SK-N-SH (cell line): ENCODE measurements at regions not wholly inside any gene's neighbourhood (a gene's known extent, or its start where the extent isn't known, plus 50 kb on each side); places are given as distances from the start of the nearest gene placed in this dataset.

Experiments used
- CTCF ChIP-seq: fragments of 200-600 bp; sonication (generic); IDR thresholded peaks from 2 replicates; pipeline ENCODE4 v1.6.1; 2017; ENCODE audit warnings: antibody characterized with exemption, mild to moderate bottlenecking, moderate library complexity
- EP300 ChIP-seq, 2 experiments: IDR thresholded peaks; 2 replicates each; pipeline versions ENCODE4 v1.4.0 to v1.6.1; 2012; ENCODE audit warnings: borderline replicate concordance in 1 of 2, low read depth in 1 of 2, low read length in 1 of 2
- EZH2phosphoT487 ChIP-seq: fragments of 200-600 bp; sonication (generic); IDR thresholded peaks from 2 replicates; pipeline ENCODE4 v1.6.1; 2017; ENCODE audit warnings: low read depth, mixed run types, mild to moderate bottlenecking, antibody characterized with exemption, moderate library complexity, borderline replicate concordance
- FOXM1 ChIP-seq: IDR thresholded peaks from 2 replicates; pipeline ENCODE4 v1.4.0; 2012; ENCODE audit warnings: low read depth, mild to moderate bottlenecking
- GABPA ChIP-seq: IDR thresholded peaks from 2 replicates; pipeline ENCODE4 v1.4.0; 2012; ENCODE audit warnings: low read depth, mild to moderate bottlenecking
- JUND ChIP-seq: IDR thresholded peaks from 2 replicates; pipeline ENCODE4 v1.4.0; 2012
- MAX ChIP-seq: IDR thresholded peaks from 2 replicates; pipeline ENCODE4 v1.4.0; 2012; ENCODE audit warnings: low read depth
- MXI1 ChIP-seq: IDR thresholded peaks from 2 replicates; pipeline ENCODE4 v1.6.1; 2012; ENCODE audit warnings: mild to moderate bottlenecking, low read depth, low read length, improper control_type of control experiment
- POLR2AphosphoS5 ChIP-seq: IDR thresholded peaks from 2 replicates; pipeline ENCODE4 v1.6.1; 2012; ENCODE audit warnings: low read depth, low read length
- RXRA ChIP-seq: IDR thresholded peaks from 2 replicates; pipeline ENCODE4 v1.4.0; 2012; ENCODE audit warnings: low read depth, mild to moderate bottlenecking, borderline replicate concordance
- SMC3 ChIP-seq: IDR thresholded peaks from 2 replicates; pipeline ENCODE4 v1.6.1; 2012; ENCODE audit warnings: low read depth, low read length, improper control_type of control experiment
- TAF1 ChIP-seq: IDR thresholded peaks from 2 replicates; pipeline ENCODE4 v1.6.1; 2012; ENCODE audit warnings: low read depth, mild to moderate bottlenecking, low read length, moderate library complexity, borderline replicate concordance
- ZBTB33 ChIP-seq: IDR thresholded peaks from 2 replicates; pipeline ENCODE4 v1.4.0; 2012; ENCODE audit warnings: low read depth, borderline replicate concordance

- TF ChIP-seq TAF1 (no peak), CTCF (no peak), EP300 (IDR thresholded peaks at IDR 0.05; ENCODE audit: borderline replicate concordance in 1 of 2, low read depth in 1 of 2, low read length in 1 of 2) (no peak), POLR2AphosphoS5 (no peak), MAX (no peak), ZBTB33 (no peak), FOXM1 (no peak), GABPA (no peak), MXI1 (no peak), EZH2phosphoT487 (no peak), JUND (no peak), RXRA (no peak), SMC3 (no peak)
Observed at GRCh38 chr2:125861461-125861860, 794.5 kb upstream of the GYPC start.
